Left renal pelvis (tissue), 4 donors: ENCODE measurements at regions not wholly inside any gene's neighbourhood (a gene's known extent, or its start where the extent isn't known, plus 50 kb on each side); places are given as distances from the start of the nearest gene placed in this dataset.

Source experiments
- DNase-seq, 4 donors: peaks; one replicate each; pipeline ENCODE4 v3.0.0-alpha.2; 2013; ENCODE audit warnings: low read depth in 4 of 4, low spot score in 3 of 4

GRCh38 chr10:129135624-129136023 lies 331.4 kb upstream of the MGMT start:
- no peak for DNase-seq

GRCh38 chr10:129136074-129136473 lies 331.0 kb upstream of the MGMT start:
- DNase-seq = no peak

- DNase-seq = no peak
Observed at GRCh38 chr10:129136951-129137350, 330.1 kb upstream of the MGMT start.

- no peak for DNase-seq
Observed at GRCh38 chr10:129140921-129141885, 325.8 kb upstream of the MGMT start.

- no peak for DNase-seq
Observed at GRCh38 chr10:129151281-129151680, 315.8 kb upstream of the MGMT start.

GRCh38 chr10:129156406-129156805 lies 310.6 kb upstream of the MGMT start:
- DNase-seq = no peak

GRCh38 chr10:129157185-129157584 lies 309.9 kb upstream of the MGMT start:
- DNase-seq = no peak

GRCh38 chr10:129161150-129161549 lies 305.9 kb upstream of the MGMT start:
- peak in 1 of 4 donors; percentile 29 for DNase-seq

GRCh38 chr10:129163531-129163930 lies 303.5 kb upstream of the MGMT start:
- DNase-seq = no peak

GRCh38 chr10:129165076-129165720 lies 301.8 kb upstream of the MGMT start:
- DNase-seq = no peak

- DNase-seq = no peak
Observed at GRCh38 chr10:129165770-129166169, 301.3 kb upstream of the MGMT start.

- no peak for DNase-seq
Observed at GRCh38 chr10:129168660-129169059, 298.4 kb upstream of the MGMT start.

- no peak for DNase-seq
Observed at GRCh38 chr10:129169115-129169514, 297.9 kb upstream of the MGMT start.

- no peak for DNase-seq
Observed at GRCh38 chr10:129170812-129171211, 296.2 kb upstream of the MGMT start.

GRCh38 chr10:129171812-129172211 lies 295.2 kb upstream of the MGMT start:
- no peak for DNase-seq

GRCh38 chr10:129174232-129175014 lies 292.6 kb upstream of the MGMT start:
- no peak for DNase-seq

- DNase-seq = no peak
Observed at GRCh38 chr10:129179245-129179971, 287.6 kb upstream of the MGMT start.

GRCh38 chr10:129179972-129180678 lies 286.9 kb upstream of the MGMT start:
- DNase-seq = no peak

- DNase-seq = no peak
Observed at GRCh38 chr10:129184196-129184595, 282.8 kb upstream of the MGMT start.

GRCh38 chr10:129187331-129187730 lies 279.7 kb upstream of the MGMT start:
- DNase-seq = no peak
